A673 (cell line): ENCODE measurements at regions not wholly inside any gene's neighbourhood (a gene's known extent, or its start where the extent isn't known, plus 50 kb on each side); places are given as distances from the start of the nearest gene placed in this dataset.

Source experiments
- EZH2 ChIP-seq: fragments of 200-600 bp; sonication (generic); IDR thresholded peaks from 2 replicates; pipeline ENCODE4 v1.6.1; 2017; ENCODE audit warnings: borderline replicate concordance, low read depth, mild to moderate bottlenecking, mixed read lengths, antibody characterized with exemption, low read length; ENCODE audit not compliant: poor library complexity, severe bottlenecking
- TF ChIP-seq, protein P1 (sequence below): fragments of 300-800, 200-600 bp; sonication (generic); conservative IDR thresholded peaks from 2 replicates; pipeline ENCODE4 v1.5.1; 2017; ENCODE audit warnings: low read depth, mild to moderate bottlenecking, antibody characterized with exemption, low read length, moderate library complexity, mixed read lengths

GRCh38 chr1:4058122-4058521 is 158.1 kb upstream of the C1orf174 start:
- TF ChIP-seq, protein P1, sequence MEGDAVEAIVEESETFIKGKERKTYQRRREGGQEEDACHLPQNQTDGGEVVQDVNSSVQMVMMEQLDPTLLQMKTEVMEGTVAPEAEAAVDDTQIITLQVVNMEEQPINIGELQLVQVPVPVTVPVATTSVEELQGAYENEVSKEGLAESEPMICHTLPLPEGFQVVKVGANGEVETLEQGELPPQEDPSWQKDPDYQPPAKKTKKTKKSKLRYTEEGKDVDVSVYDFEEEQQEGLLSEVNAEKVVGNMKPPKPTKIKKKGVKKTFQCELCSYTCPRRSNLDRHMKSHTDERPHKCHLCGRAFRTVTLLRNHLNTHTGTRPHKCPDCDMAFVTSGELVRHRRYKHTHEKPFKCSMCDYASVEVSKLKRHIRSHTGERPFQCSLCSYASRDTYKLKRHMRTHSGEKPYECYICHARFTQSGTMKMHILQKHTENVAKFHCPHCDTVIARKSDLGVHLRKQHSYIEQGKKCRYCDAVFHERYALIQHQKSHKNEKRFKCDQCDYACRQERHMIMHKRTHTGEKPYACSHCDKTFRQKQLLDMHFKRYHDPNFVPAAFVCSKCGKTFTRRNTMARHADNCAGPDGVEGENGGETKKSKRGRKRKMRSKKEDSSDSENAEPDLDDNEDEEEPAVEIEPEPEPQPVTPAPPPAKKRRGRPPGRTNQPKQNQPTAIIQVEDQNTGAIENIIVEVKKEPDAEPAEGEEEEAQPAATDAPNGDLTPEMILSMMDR = no peak
- TF ChIP-seq EZH2 = no peak
